HG03442 (cell line): ENCODE measurements at regions not wholly inside any gene's neighbourhood (a gene's known extent, or its start where the extent isn't known, plus 50 kb on each side); places are given as distances from the start of the nearest gene placed in this dataset.
"Not testable (repeated sequence)": the region's sequence is repeated elsewhere in the genome, so short reads cannot be mapped to it uniquely, and the experiment has no call there.

ENCODE experiments used
- ATAC-seq: cut with Tn5 transposase; IDR thresholded peaks from one replicate; pipeline ENCODE4 v1.9.1; 2021; ENCODE audit warnings: mild to moderate bottlenecking, moderate library complexity; ENCODE audit not compliant: unreplicated experiment

DNA sequence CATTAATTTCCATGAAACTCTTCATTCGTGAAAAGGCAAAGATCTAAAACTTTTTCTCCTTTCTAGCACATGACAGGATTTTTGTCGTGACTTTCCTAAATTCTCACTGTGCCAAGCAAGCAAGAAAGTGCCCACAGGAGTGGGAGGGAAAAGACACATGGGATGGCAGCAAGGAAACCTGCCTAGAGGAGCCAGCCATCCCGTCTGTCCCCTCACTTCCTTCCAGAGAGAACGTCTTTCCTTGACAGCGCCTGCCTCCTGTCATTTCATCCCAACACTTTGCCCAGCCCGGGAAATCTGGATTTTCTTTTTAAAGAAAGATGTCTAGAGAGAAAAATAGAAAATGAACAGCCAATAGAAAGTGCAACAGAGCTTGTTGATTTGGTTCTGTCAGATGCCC is 200.6 kb upstream of the PTBP2 start:
- no peak for ATAC-seq

DNA sequence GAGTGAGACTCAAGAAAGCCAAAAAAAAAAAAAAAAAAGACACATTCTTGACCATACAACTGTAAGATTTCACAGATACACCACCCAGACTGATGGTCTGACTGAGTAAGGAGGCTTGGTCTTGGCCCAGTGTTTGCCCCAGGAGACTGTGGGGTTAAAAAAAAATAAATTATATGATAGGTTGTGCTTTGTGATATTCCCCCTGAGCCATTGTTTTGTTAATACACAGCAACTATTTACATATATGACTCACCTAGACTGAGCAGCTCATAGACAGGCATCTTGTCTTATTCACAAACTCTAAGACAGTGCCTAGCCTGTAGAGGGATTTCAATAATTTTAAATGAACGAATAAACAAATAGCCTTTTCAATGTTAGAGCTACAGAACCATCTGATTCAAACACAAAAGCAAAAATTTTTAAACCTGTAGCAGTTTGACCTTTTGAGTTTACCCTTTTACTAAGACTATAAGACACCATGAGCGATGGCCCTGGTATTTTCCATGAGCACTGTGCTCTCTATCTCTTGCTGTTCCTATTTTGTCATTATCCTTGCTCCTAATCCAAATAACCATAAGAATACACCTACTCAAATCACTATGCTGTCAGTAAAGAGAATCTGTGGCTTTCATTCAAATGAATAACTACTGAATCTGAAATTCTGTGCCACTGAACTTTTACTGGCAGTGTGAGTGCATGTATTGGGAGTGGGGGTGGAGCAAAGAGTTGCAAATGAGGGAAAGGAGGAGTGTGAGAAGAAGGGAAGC is 199.4 kb upstream of the PTBP2 start:
- no peak for ATAC-seq

DNA sequence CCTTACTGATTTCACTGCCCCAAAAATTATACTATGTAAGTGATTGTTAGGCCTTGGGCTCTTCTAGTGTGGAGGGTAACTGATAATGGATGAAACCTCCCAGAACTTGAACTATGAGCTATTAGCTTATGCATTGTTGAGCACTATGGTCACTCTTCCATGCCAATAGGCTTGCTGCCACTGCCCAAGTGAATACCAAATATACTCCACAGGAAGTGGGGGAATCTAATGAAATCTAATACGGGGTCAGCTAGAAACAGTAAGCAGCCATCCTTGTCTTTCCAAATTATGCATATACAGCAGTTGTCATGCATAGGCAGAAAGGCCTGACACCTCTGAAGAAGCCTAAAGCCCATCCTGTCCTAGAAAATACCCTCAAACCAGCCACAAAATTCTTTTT is 198.7 kb upstream of the PTBP2 start:
- no peak for ATAC-seq

DNA sequence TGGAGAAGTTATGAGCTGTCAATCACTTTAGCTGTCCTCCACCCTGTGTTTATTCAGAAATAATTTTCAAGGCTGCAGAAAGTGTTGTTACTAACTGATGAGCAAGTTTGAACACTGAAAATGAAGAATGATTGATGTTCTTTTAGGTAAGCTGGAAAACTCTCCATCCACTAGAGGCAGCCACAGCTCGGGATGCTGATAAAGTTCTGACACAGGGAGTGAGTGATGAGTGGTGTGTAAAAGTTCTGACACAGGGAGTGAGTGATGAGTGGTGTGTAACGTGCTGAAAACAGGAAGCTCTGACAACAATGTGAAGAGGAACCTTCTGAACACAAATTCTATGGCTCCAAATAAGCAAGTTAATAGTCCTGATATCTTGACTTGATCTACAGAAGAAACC is 197.5 kb upstream of the PTBP2 start:
- no peak for ATAC-seq

DNA sequence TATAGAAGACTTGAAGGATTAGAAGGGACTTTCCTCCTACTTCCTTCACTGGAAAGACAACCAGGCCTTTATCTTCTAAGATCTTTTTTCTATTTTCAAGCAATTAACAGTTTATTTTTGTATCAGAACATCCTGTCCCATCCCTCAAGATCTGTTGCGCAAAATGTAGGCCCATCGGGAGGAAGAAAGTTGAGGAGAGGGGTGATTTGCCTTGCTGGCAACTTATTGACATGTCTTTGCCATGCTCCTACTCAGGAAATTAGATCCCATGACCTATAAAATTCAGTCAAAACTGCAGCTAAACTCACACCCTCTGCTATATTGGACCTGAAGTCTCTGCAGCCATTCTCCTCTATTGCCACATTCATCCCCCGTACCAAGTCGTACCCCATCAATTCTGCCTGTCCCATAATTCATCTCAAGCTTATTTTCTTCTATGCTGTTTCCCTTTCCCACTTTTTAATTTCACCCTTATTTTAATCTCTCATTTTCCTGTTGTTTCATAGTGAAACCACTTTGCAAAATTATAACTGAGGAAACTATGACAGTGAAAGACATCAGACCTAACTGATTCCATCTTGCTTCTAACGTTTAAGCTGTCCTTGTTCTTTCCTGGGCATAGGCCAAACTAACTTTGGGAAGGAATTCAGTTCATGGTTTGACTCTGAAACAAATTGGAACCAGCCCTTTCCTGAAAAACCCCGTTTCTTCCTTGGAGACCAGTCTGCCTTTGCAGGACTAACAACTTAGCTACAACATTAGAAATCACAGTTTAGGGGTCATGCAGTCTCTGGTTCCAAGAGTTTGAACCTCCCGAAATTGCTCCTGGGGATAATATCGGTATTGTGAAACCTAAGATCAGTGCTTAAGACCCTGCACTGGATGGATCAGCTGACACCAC is 195.7 kb upstream of the PTBP2 start:
- ATAC-seq, result no peak

DNA sequence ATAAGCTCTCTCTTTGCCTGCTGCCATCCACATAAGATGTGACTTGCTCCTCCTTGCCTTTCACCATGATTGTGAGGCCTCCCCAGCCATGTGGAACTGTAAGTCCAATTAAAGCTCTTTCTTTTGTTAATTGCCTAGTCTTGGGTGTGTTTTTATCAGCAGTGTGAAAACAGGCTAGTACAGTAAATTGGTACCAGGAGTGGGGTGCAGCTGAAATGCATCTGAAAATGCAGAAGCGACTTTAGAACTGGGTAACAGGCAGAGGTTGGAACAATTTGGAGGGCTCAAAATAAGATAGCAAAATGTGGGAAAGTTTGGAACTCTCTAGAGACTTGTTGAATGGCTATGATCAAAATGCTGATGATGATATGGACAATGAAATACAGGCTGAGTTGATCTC is 192.9 kb upstream of the PTBP2 start:
- not testable (repeated sequence) for ATAC-seq

DNA sequence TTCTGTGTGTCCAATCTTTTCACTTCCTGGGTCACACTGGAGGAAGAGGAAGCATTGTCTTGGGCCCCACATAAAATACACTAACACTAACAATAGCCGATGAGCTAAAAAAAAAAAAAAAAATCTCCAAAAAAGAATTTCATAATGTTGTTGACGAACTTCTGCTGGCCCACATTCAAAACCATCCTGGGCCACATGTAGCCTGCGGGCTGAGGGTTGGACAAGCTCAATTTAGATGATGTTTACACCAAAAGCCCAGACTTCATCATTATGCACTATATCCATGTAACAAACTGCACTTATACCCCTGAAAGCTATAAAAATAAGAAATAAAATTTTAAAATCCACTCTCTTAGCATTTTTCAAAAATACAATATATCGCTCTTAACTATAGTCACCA is 187.8 kb upstream of the PTBP2 start:
- no peak for ATAC-seq

DNA sequence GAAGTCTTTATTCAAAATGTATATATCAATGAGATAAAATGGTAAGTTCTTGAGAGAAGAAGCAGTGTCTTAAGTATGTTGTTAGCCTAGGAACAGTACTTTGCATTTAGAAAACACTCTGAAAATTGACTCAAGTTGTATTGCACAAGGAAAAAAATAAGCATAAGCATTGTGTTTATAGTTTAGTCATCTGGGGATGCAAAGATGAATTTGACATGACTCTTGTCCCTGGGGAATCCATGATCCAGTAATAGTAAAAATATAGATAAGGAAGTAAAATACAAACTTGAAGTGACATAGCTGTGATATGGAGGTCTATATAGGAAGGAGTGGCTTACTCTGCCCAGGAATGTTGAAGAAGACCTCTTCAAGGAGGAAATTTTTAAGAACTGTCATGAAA is 185.0 kb upstream of the PTBP2 start:
- no peak for ATAC-seq

DNA sequence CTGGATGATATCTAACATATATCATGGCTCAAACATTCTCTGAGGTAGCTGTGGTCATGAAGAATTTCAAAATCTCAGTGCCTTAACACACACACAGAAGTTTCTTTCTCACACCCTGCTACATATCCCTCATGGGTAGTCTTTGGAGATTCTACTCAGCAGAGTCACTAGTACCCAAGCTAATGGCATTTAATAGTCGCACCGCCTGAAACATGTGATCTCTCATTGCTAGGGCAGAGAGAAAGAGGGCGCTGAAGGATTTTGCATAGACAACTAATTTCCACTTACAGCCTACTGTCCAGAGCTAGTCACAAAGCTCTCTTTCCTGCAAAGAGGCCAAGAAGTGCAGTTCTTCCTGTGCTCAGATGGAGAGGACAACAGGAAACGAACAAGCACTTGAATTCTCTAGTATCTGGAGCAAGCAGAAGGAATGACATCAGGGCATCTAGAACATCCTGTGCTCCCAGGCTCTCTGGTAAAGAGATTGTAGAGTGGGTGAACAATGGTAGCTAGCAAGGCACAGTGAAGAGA is 183.4 kb upstream of the PTBP2 start:
- no peak for ATAC-seq

DNA sequence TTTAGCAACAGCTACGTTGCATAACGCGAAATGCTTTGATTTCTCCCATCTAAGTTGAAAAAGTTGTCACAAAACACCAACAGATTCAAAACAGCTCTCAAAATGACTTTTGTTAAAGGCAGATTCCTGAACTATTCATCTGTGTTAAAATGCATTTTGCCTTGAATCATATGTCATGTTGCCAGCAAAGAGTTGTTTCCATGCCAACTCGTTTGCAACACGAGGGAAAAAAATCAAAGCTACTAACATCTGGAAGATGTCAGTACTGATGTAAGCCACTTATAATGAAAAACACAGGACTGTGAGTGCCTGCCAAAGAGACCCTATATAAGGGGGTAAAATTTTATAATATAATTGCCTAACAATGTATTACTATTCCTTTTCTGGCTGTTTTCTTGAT is 182.7 kb upstream of the PTBP2 start:
- ATAC-seq, result no peak

DNA sequence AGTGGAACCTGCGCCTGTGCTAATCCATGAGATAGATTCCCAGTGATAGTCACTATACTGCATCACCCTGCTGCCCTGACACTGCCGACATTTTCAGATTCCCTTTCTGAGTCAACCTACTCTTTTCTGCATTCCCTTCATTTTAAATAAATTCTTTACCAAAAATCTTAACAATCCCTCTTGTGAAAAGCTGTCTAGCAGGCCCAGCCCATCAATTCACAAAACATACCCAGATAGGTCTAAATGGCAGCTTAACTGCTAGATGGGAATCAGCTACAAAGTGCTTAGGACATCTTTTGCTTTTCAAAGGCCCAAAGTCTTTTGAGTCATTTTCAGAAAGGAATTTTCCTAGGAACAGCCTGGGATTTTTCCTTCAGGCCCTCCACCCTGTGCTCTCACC is 180.1 kb upstream of the PTBP2 start:
- ATAC-seq, result no peak

DNA sequence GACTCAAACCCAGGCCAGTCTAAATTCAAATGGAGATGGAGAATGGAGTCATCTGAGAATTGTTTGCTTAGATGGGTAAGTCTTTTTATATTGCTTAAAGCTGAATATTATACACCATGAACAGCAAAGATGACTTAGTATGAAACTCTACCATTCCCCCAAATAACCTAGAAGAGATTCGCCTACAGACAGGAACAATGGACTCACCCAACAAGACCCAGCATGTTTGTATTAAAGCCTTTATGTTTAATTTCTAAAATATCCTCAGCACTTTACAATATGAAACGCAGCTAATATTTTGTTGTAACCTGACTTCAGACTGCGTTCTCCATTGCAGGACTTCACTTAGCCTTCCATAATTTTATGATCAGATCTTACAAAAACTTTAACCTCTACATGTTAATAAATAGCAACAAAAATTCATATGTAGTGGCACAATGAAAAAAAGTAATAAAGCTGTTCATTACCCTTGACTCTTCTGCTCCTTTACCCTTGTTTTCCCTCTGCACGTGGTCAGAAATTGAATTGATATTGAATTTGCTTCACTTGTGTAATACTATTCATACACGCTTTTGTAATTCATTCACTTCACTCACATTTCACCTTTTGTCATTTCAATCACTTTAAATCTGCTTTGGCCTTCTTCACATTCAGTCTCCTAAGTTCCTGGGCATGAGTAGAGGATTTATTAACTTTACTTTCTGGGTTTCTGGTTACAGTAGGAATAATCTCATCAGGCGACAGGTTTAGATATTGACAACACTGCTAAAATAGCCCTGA is 177.3 kb upstream of the PTBP2 start:
- no peak for ATAC-seq

DNA sequence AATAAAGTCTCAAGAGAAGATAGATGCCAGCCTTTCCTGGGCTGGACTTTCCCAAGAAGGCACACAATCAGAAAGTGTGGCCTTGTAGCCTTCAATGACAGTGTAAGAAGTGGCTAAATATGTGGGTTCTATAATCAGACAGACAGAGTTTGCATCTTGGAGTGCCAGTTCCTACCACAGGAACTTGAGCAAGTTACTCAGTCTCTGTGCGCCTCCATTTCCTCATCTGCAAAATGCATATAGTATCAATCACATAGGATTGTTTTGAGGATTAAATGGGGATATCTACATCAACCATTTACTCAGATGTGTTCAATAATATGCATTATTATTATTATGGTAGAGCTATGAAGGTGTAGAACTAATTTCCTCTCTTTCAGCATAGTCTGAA is 176.8 kb upstream of the PTBP2 start:
- no peak for ATAC-seq

DNA sequence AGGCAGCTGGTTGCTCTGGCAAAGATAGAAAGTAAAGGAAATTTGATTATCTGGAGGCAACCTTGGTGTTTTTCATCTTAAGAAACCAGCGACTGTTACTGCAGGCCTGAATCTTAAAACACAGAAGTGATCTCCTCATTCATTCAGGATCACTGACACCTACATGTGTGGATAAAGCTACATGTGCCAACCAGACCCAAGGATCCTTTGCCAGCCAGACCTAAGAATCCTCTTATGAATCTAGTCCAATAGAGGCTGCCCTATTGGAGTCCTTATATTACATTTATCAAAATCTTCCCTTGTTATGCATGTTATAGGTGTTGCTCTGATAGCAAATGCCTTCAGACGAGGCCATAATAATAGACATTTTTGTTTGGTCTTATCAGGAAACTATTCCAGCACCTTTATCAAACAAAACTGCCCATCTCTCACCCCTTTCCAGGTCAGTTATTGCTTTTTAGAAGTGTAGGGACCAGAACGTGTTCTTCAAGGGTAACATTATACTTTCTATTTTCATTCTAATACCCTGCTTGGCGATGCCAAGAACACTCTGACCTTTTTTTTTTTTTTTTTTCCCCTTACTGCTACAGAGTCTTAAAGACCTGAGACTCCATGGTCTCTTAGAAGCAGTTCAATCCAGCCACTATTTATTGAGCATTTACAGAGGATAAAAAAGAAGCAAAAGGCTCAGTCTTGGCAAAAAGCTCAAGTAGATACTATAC is 175.5 kb upstream of the PTBP2 start:
- no peak for ATAC-seq

DNA sequence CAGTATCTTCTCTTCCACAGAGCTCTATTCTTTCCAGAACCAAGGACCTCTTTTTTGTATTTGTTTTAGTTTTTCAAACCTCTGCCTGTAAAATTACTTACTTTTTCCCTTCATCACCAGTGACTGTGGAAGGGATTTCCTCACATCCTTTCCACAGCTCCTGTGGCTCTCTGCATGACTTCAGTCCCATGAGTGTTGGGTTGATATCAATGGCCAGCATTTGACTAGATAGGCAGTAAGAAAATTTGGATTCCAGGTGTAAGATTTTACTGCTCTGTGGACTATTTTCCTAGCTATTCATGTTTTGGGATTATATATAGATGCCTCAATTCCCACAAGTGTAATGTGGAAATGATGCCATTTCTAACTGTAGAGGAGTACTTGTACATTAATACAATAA is 171.5 kb upstream of the PTBP2 start:
- no peak for ATAC-seq

DNA sequence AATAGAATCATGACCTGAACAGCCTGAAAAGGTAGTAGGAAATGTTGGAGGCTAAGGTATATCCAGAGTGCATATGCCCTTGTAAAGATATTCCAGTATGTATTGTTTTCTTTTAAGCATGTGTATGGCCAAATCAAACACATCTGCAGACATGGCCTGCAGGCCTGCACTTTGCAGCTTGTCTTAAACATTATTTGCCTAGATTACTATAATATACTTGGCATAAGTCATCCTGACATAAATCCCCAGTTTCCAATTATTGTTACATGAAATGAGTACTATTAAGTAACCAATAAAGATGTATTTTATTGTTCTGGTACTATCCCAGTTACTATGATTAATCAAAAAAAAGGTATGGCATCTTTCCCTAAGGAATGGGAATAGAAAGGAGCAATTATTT is 169.1 kb upstream of the PTBP2 start:
- ATAC-seq, result no peak

DNA sequence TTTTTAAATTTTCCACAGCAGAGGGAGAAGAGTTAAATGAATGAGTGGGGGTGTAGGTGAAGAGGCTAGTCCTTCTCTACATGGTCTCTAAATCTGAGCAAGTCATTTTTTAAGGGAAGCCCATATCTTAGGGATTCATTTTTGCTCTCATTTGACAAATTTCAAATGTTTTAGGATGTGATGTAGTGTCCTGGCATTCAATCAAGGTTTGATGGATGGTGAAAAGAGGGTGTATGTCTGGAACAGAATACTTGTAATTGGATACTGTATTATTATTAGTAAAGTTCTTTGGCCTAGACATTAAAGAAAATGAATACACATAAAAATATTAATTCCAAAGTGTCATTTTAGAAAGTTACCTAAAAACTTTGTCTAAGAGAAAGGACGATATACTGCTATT is 167.8 kb upstream of the PTBP2 start:
- no peak for ATAC-seq

DNA sequence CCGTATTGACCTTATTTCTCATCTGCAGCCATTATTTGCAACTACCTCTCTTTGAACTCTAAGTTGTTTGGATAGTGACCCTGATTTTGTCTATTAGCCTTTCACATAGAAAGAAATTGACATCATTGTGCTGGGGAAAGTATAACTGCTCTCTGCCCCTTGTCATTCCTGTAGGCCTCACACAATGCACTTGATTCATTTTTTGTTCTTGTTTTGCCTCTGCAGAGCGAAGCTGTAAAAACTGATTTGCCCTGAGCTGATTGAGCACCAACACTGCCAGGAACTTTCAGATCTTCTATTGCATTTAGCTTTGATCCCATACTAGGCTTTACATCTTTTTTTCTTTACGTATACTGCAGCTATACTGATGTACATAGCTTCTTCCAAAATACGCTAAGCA is 167.2 kb upstream of the PTBP2 start:
- ATAC-seq, result no peak

DNA sequence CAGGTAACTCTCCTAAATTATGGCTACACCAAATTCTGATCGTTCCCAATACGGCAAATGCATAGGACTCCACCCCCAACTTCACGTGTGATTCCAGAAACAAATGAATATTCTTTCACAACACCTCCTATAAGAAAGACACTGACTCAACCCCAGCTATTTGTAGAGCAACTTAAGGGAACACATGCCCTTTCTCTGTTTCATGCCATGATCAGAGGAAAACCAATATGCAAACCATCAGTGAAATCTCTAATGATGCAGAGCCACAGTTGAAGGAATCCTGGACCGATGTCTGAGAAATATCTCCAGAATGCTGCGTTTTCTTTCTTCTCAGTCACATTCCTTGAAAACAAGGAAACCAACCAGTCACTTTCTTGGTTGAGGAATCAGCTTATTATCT is 164.2 kb upstream of the PTBP2 start:
- no peak for ATAC-seq

DNA sequence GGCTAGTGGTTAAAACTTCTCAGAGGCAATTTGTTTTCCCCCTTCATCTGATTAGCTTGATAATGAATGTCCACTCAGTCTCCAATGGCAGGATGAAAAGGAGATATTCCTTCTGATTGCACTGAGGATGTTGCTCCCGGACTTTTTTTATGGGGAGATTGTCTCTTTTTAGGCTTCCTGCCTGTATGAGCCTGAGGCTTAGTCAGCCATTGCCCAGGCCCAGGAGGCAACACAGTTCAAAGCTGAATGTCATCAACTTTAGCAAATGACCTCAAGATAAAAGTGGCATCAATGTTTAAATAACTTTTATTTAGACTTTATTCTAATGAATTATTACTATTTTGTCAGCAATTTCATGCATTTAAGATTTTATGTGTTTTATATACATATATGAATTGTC is 162.9 kb upstream of the PTBP2 start:
- no peak for ATAC-seq

DNA sequence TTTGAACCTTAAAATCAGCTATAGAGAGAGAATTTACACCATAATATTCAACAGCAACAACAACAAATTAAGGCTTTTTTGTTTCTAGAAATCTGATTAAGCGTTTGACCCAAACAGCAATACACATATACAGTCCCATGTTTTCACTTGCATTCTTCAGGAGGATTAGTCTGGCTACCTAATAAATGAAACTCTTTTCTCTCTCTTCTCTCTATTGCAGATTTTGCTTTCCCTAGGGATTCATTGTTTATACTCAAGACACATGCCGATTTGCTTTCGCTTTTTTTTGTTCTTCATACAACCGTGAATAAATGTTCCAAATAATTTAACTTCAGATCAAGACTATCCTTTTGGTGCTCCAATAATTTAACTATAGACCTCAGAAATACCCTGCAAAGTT is 162.4 kb upstream of the PTBP2 start:
- no peak for ATAC-seq
